HepG2 (cell line): ENCODE measurements at regions not wholly inside any gene's neighbourhood (a gene's known extent, or its start where the extent isn't known, plus 50 kb on each side); places are given as distances from the start of the nearest gene placed in this dataset.

Experiments
- ATAC-seq: fragments of 200-7000 bp; cut with Tn5 transposase; 3 replicates; pipeline ENCODE4 v1.9.1; 2020; ENCODE audit warnings: mild to moderate bottlenecking, moderate library complexity
- BruUV-seq: library from RNA; stranded (reverse); fragments of 400-500 nt; replicated peaks from 2 replicates; lab custom pipeline; 2021; lab: Mats Ljungman, UMichigan
- CTCF ChIA-PET: fragments of 300-600 bp; formaldehyde crosslinking; extraction: SDS; loops from one replicate; lab custom pipeline; 2021; ENCODE audit warnings: low total read pairs, inconsistent platforms, low intra/inter-chr PET ratio; lab: Yijun Ruan, JAX
- POLR2A ChIA-PET: fragments of 350-600 bp; sonication (Branson Sonifier 250); formaldehyde crosslinking; loops from one replicate; lab custom pipeline; 2020; ENCODE audit warnings: antibody characterized with exemption, inconsistent platforms; lab: Yijun Ruan, JAX
- DNase-seq: peaks from one replicate; pipeline ENCODE4 v3.0.0-alpha.2; 2015; ENCODE audit warnings: low spot score
- FAIRE-seq: peaks from 3 replicates; lab custom pipeline; 2011; peaks lifted over from hg19 to GRCh38; lab: Jason Lieb, UNC
- H2AFZ ChIP-seq: one replicate; pipeline ENCODE4 v1.6.1; 2011; ENCODE audit warnings: low read length, inconsistent platforms
- H3K27ac ChIP-seq: fragments of 300-600 bp; 3 replicates; pipeline ENCODE4 v1.8.0; 2011; ENCODE audit warnings: mixed run types, mild to moderate bottlenecking, mixed read lengths, low read length, inconsistent platforms; ENCODE audit not compliant: insufficient read depth; ENCODE audit errors: extremely low read length
- H3K27me3 ChIP-seq, 2 experiments: fragments of 200-600 bp in 1 of 2; 2 replicates in 1 of 2; 3 replicates in 1 of 2; pipeline versions ENCODE4 v1.6.0 to v1.8.0; 2011; ENCODE audit warnings: low read length in 2 of 2, mild to moderate bottlenecking in 2 of 2, moderate library complexity in 2 of 2, inconsistent platforms in 1 of 2; ENCODE audit not compliant: insufficient read depth in 2 of 2, control insufficient read depth in 1 of 2
- H3K36me3 ChIP-seq, 2 experiments: fragments of 200-600 bp in 1 of 2; replicated peaks in 1 of 2; 2 replicates in 1 of 2; 3 replicates in 1 of 2; pipeline versions ENCODE4 v1.5.1 to v1.8.0; 2011; ENCODE audit warnings: low read length in 2 of 2, inconsistent platforms in 1 of 2; ENCODE audit not compliant: insufficient read depth in 2 of 2, control insufficient read depth in 1 of 2
- H3K4me1 ChIP-seq: 2 replicates; pipeline ENCODE4 v1.5.1; 2012; ENCODE audit warnings: low read length, inconsistent platforms; ENCODE audit not compliant: insufficient read depth
- H3K4me2 ChIP-seq: 2 replicates; pipeline ENCODE4 v1.6.0; 2011; ENCODE audit warnings: low read depth, low read length, inconsistent platforms
- H3K4me3 ChIP-seq, 3 experiments: fragments of 200-600 bp in 1 of 3; sonication (generic), shearing (Covaris generic) in 1 of 3; replicated peaks in 1 of 3; 2 replicates each; pipeline ENCODE4 v1.5.1; 2011 to 2016; ENCODE audit warnings: low read length in 3 of 3, inconsistent platforms in 2 of 3, low read depth in 2 of 3, mild to moderate bottlenecking in 2 of 3, control low read depth in 1 of 3, mixed read lengths in 1 of 3; ENCODE audit not compliant: insufficient read depth in 1 of 3
- H3K79me2 ChIP-seq: one replicate; pipeline ENCODE4 v1.6.1; 2011; ENCODE audit warnings: low read length, inconsistent platforms; ENCODE audit not compliant: insufficient read depth
- H3K9ac ChIP-seq: 2 replicates; pipeline ENCODE4 v1.6.0; 2011; ENCODE audit warnings: mild to moderate bottlenecking, low read depth, low read length, inconsistent platforms; ENCODE audit not compliant: insufficient read depth
- H3K9me3 ChIP-seq: 2 replicates; pipeline ENCODE4 v1.5.1; 2012; ENCODE audit warnings: mild to moderate bottlenecking, low read length
- H4K20me1 ChIP-seq: 2 replicates; pipeline ENCODE4 v1.6.0; 2011; ENCODE audit warnings: inconsistent platforms, mild to moderate bottlenecking, low read length, moderate library complexity; ENCODE audit not compliant: insufficient read depth
- ELK4 ChIP-seq: sonication (generic); formaldehyde crosslinking; IDR thresholded peaks from 2 replicates; pipeline ENCODE4 v1.9.0; 2021; ENCODE audit warnings: missing genetic modification reagents, borderline replicate concordance
- SP4 ChIP-seq: sonication (generic); formaldehyde crosslinking; IDR thresholded peaks from 2 replicates; pipeline ENCODE4 v1.8.1; 2023; ENCODE audit warnings: mild to moderate bottlenecking, missing genetic modification reagents
- YEATS4 ChIP-seq: sonication (generic); formaldehyde crosslinking; IDR thresholded peaks from 2 replicates; pipeline ENCODE4 v1.4.0; 2020; ENCODE audit warnings: missing genetic modification reagents, borderline replicate concordance
- ZBTB8A ChIP-seq: sonication (generic); formaldehyde crosslinking; IDR thresholded peaks from 2 replicates; pipeline ENCODE4 v1.4.0; 2020; ENCODE audit warnings: mild to moderate bottlenecking, low read depth, missing genetic modification reagents, borderline replicate concordance
- ZEB1 ChIP-seq: IDR thresholded peaks from 2 replicates; pipeline ENCODE4 v1.6.1; 2012; ENCODE audit warnings: mild to moderate bottlenecking, low read depth, inconsistent platforms; ENCODE audit not compliant: insufficient replicate concordance
- ZNF225 ChIP-seq: sonication (generic); formaldehyde crosslinking; IDR thresholded peaks from 2 replicates; pipeline ENCODE4 v1.4.0; 2020; ENCODE audit warnings: mild to moderate bottlenecking, missing genetic modification reagents
- ZNF414 ChIP-seq: sonication (generic); formaldehyde crosslinking; IDR thresholded peaks from 2 replicates; pipeline ENCODE4 v1.5.0; 2020; ENCODE audit warnings: missing genetic modification reagents
- ZNF564 ChIP-seq: sonication (generic); formaldehyde crosslinking; IDR thresholded peaks from 2 replicates; pipeline ENCODE4 v1.8.1; 2023; ENCODE audit warnings: mild to moderate bottlenecking, missing genetic modification reagents
- in situ Hi-C: cut with HindIII; loops from 2 replicates; pipeline ENCODE4 v1.10.0; 2017; ENCODE audit warnings: low pct_unique_long_range_greater_than_20kb; ENCODE audit not compliant: extremely low pct_ligation_motif_present
- intact Hi-C: fragments of 100-400 bp; cut with micrococcal nuclease; formaldehyde crosslinking; loops from one replicate; pipeline ENCODE4 v1.10.0; 2022; ENCODE audit not compliant: unreplicated experiment

GRCh38 chr7:84324136-84324630 lies 129.6 kb upstream of the SEMA3A start (continued):
- TF ChIP-seq ZBTB8A (no peak), SP4 (CRISPR knock-in tag) (no peak), ELK4 (CRISPR knock-in tag) (no peak), ZNF564 (no peak), ZNF414 (no peak), ZNF225 (CRISPR knock-in tag) (no peak)
- TF ChIP-seq, all 625 proteins: peak for 0

- Histone ChIP-seq H3K4me2 (no peak overlapping the region), H2AFZ (no peak overlapping the region), H3K9ac (no peak overlapping the region), H3K36me3 (no peaks in the 10 kb centered on the region), H3K9me3 (no peaks in the 10 kb centered on the region), H4K20me1 (no peaks in the 10 kb centered on the region), H3K79me2 (no peaks in the 10 kb centered on the region), H3K4me3 (no peak overlapping the region), H3K27me3 (no peaks in the 10 kb centered on the region), H3K4me1 (no peaks in the 10 kb centered on the region), H3K27ac (no peak overlapping the region)
- ATAC-seq (no peak), FAIRE-seq (no peak), DNase-seq (no peak)
- CTCF ChIA-PET: no interaction called here
- intact Hi-C loops (no loop called here), in situ Hi-C loops (no loop called here)
- no TSS peak for BruUV-seq
- POLR2A ChIA-PET: no interaction called here
- TF ChIP-seq ZEB1 (no peak), YEATS4 (CRISPR knock-in tag) (no peak)
These were observed 122.9 kb upstream of the SEMA3A start for GRCh38 chr7:84317536-84317935.
